ENCODE measurements at regions not wholly inside any gene's neighbourhood (a gene's known extent, or its start where the extent isn't known, plus 50 kb on each side); places are given as distances from the start of the nearest gene placed in this dataset.

DNA sequence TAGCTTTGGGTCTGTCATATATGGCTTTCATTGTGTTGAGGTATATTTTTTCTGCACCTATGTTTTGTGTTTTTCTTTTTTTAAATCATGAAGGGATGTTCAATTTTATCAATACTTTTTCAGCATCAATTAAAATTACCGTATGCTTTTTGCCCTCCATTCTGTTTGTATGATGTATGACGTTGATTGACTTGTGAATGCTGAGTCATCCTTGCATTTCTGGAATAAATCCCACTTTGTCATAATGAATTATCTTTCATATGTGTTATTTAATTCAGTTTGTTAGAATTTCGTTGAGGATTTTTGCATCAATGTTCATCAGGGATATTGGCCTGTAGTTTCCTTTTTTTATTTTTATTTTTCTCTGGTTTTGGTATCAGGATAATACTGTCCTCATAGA, 790.9 kb downstream of the TMEM182 start:
- Histone ChIP-seq H3K9ac (ENCODE audit: low read length) (no peak overlapping the region), H3K4me1 (ENCODE audit: control insufficient read depth, insufficient read depth, low read length) (no peaks in the 10 kb centered on the region), H3K4me3 (ENCODE audit: low read depth, low read length) (no peak overlapping the region), H3K9me3 (ENCODE audit: control insufficient read depth, insufficient read depth, low read depth, low read length) (no peaks in the 10 kb centered on the region; the same call in 1 of the 2 replicates), H3K36me3 (ENCODE audit: control insufficient read depth, insufficient read depth, low read length) (no peaks in the 10 kb centered on the region), H3K27me3 (ENCODE audit: control insufficient read depth, insufficient read depth, low read length) (no peaks in the 10 kb centered on the region), H3K27ac (ENCODE audit: low read depth, low read length) (no peak overlapping the region)

DNA sequence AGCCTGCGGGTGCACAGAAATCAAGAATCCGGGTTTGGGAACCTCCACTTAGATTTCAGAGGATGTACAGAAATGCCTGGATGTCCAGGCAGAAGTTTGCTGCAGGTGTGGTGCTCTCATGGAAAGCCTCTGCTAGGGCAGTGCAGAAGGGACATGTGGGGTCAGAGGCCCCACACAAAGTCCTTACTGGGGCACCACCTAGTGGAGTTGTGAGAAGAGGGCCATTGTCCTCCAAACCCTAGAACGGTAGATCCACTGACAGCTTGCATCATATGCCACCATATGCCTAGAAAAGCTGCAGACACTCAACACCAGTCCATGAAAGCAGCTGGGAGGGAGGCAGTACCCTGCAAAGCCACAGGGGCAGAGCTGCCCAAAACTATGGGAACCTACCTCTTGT, 833.0 kb downstream of the TMEM182 start:
- Histone ChIP-seq H3K27ac (ENCODE audit: low read depth, low read length) (no peak overlapping the region), H3K9me3 (ENCODE audit: control insufficient read depth, insufficient read depth, low read depth, low read length) (peaks cover 40% of the 10 kb centered on the region), H3K4me1 (ENCODE audit: control insufficient read depth, insufficient read depth, low read length) (no peaks in the 10 kb centered on the region), H3K9ac (ENCODE audit: low read length) (no peak overlapping the region), H3K4me3 (ENCODE audit: low read depth, low read length) (no peak overlapping the region), H3K36me3 (ENCODE audit: control insufficient read depth, insufficient read depth, low read length) (no peaks in the 10 kb centered on the region), H3K27me3 (ENCODE audit: control insufficient read depth, insufficient read depth, low read length) (no peaks in the 10 kb centered on the region)

DNA sequence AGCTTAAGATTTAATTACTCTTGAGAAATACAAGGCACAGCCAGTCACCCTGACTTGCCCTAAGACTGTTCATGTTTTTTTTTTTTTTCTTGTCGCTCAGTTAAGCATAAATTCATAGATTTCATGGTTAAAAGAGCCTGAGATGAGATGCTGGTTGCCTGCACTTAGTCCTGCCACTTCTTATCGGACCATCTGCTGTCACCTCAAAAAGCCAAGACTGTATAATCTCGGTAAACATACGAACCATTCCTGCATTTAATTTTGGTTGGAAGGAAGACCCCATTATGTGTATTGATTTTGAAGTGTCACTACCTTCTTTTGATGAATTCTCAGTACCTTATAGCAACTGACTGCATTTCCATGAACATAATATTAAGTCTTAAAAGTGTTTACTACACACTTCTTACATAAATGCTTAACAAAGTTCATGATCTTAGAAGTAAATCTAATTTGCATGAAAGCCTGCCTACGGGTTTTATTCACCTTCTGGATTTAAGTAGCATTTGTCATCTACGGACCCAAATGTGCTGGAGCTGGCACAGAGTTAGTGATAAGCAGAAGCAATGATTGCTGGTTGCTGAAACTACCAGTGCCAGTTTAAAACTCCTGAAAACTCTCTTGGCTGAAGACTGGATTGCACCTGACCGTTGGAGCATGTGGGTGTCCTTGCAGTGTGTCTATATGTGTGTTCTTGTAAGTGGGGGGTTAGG, 843.4 kb downstream of the TMEM182 start:
- Histone ChIP-seq H3K4me3 (ENCODE audit: low read depth, low read length) (no peak overlapping the region), H3K36me3 (ENCODE audit: control insufficient read depth, insufficient read depth, low read length) (no peaks in the 10 kb centered on the region), H3K9ac (ENCODE audit: low read length) (no peak overlapping the region), H3K9me3 (ENCODE audit: control insufficient read depth, insufficient read depth, low read depth, low read length) (peaks cover 17% of the 10 kb centered on the region), H3K27me3 (ENCODE audit: control insufficient read depth, insufficient read depth, low read length) (no peaks in the 10 kb centered on the region), H3K4me1 (ENCODE audit: control insufficient read depth, insufficient read depth, low read length) (no peaks in the 10 kb centered on the region), H3K27ac (ENCODE audit: low read depth, low read length) (no peak overlapping the region)

DNA sequence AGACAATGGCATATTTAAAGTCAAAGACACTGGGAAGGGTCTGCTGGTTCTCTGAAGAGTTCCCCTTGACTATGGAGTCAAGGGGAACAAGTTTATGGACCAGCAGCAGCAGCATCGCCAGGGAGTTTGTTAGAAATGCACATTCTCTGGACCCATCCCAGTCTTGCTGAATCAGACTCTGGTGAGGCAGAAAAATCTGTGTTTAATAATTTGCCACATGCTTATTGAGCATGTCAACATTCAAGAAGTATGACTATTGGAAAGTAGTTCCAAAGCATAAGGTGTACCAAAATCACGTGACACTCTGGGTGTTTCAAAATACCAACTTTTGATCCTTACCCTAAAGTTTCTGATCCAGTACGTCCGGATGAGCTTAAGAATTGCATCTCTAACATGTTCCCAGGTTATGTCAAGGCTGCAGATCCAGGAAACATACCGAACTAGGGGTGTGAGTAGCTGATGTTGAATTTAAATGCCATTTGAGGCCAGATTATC, 853.8 kb downstream of the TMEM182 start:
- Histone ChIP-seq H3K9ac (ENCODE audit: low read length) (no peak overlapping the region), H3K4me1 (ENCODE audit: control insufficient read depth, insufficient read depth, low read length) (no peaks in the 10 kb centered on the region), H3K27ac (ENCODE audit: low read depth, low read length) (no peak overlapping the region), H3K9me3 (ENCODE audit: control insufficient read depth, insufficient read depth, low read depth, low read length) (peaks cover 10% of the 10 kb centered on the region), H3K4me3 (ENCODE audit: low read depth, low read length) (no peak overlapping the region), H3K36me3 (ENCODE audit: control insufficient read depth, insufficient read depth, low read length) (no peaks in the 10 kb centered on the region), H3K27me3 (ENCODE audit: control insufficient read depth, insufficient read depth, low read length) (no peaks in the 10 kb centered on the region)

DNA sequence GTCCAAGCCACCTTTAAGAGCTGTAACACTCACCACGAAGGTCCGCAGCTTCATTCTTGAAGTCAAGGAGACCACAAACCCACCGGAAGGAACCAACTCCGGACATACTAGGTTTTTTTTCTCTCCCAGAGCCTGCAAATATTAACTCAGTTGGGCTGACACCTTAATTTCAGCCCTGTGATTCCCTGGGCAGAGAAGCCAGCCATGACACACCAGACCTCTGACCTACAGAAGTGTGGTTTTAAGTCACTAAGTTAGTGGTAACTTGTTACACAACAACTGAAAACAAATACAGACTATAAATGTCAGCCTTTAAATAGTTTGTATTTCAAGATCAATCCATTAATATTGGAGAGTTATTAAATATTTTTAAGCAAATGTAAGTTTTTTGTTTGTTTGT, 855.1 kb downstream of the TMEM182 start:
- Histone ChIP-seq H3K27me3 (ENCODE audit: control insufficient read depth, insufficient read depth, low read length) (no peaks in the 10 kb centered on the region), H3K9me3 (ENCODE audit: control insufficient read depth, insufficient read depth, low read depth, low read length) (peaks cover 15% of the 10 kb centered on the region), H3K36me3 (ENCODE audit: control insufficient read depth, insufficient read depth, low read length) (no peaks in the 10 kb centered on the region), H3K4me1 (ENCODE audit: control insufficient read depth, insufficient read depth, low read length) (no peaks in the 10 kb centered on the region), H3K27ac (ENCODE audit: low read depth, low read length) (no peak overlapping the region), H3K9ac (ENCODE audit: low read length) (no peak overlapping the region), H3K4me3 (ENCODE audit: low read depth, low read length) (no peak overlapping the region)

DNA sequence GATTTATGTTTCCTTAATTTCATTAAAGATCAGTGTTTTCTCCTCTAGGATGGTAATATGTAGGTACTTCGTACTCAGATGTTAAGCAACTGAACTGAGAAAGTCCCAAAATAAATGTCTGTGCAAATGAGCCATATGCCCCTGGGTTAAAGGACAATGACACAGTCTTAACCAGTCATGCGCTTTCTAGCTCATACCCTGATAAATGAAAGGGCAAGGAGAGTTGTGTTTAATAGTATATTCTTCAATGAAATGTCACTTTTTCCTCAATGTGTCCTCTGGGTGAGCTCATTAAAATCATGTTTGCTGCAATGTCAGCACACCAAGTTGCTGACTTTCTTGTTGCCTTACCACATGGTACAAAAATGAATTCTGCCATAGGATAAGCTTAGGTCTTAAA, 856.3 kb downstream of the TMEM182 start:
- Histone ChIP-seq H3K4me1 (ENCODE audit: control insufficient read depth, insufficient read depth, low read length) (no peaks in the 10 kb centered on the region), H3K4me3 (ENCODE audit: low read depth, low read length) (no peak overlapping the region), H3K27ac (ENCODE audit: low read depth, low read length) (no peak overlapping the region), H3K9ac (ENCODE audit: low read length) (no peak overlapping the region), H3K36me3 (ENCODE audit: control insufficient read depth, insufficient read depth, low read length) (no peaks in the 10 kb centered on the region), H3K9me3 (ENCODE audit: control insufficient read depth, insufficient read depth, low read depth, low read length) (peaks cover 18% of the 10 kb centered on the region), H3K27me3 (ENCODE audit: control insufficient read depth, insufficient read depth, low read length) (no peaks in the 10 kb centered on the region)

DNA sequence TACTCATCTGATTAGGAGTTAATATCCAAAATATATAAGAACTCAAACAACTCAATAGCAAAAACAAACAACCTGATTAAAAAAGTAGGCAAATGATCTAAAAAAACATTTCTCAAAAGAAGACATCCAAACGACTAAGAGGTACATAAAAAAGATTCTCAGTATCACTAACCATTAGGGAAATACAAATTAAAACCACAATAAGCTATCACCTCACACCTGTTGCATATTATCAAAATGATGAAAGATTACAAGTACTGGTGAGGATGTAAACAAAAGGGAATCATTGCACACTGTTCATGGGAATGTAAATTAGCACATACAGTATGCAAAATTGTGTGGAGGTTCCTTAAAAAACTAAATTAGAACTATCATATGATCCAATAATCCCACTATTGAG, 865.5 kb downstream of the TMEM182 start:
- Histone ChIP-seq H3K4me3 (ENCODE audit: low read depth, low read length) (no peak overlapping the region), H3K36me3 (ENCODE audit: control insufficient read depth, insufficient read depth, low read length) (no peaks in the 10 kb centered on the region), H3K27ac (ENCODE audit: low read depth, low read length) (no peak overlapping the region), H3K4me1 (ENCODE audit: control insufficient read depth, insufficient read depth, low read length) (no peaks in the 10 kb centered on the region), H3K9me3 (ENCODE audit: control insufficient read depth, insufficient read depth, low read depth, low read length) (peaks cover 7% of the 10 kb centered on the region), H3K9ac (ENCODE audit: low read length) (no peak overlapping the region), H3K27me3 (ENCODE audit: control insufficient read depth, insufficient read depth, low read length) (no peaks in the 10 kb centered on the region)

DNA sequence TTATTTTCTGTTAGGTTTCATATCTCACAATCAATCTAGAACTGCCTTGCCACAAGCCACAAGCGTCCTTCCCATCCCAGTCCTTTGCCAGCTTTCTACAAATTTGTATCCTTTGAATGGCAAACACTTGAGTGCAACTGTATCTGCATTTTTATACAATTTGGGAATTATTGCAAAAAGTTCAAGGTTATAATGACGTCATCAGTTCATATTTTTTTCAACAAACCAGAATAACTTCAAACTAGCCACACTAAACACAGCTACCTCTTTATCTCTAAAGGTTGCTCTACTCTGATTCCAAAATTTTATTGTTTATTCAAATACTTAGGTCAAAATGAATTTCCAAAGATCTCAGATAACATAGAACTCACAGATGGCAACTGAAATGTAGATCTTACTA, 877.1 kb downstream of the TMEM182 start:
- Histone ChIP-seq H3K4me1 (ENCODE audit: control insufficient read depth, insufficient read depth, low read length) (no peaks in the 10 kb centered on the region), H3K27ac (ENCODE audit: low read depth, low read length) (no peak overlapping the region), H3K27me3 (ENCODE audit: control insufficient read depth, insufficient read depth, low read length) (no peaks in the 10 kb centered on the region), H3K9ac (ENCODE audit: low read length) (no peak overlapping the region), H3K4me3 (ENCODE audit: low read depth, low read length) (no peak overlapping the region), H3K36me3 (ENCODE audit: control insufficient read depth, insufficient read depth, low read length) (no peaks in the 10 kb centered on the region), H3K9me3 (ENCODE audit: control insufficient read depth, insufficient read depth, low read depth, low read length) (no peaks in the 10 kb centered on the region)

DNA sequence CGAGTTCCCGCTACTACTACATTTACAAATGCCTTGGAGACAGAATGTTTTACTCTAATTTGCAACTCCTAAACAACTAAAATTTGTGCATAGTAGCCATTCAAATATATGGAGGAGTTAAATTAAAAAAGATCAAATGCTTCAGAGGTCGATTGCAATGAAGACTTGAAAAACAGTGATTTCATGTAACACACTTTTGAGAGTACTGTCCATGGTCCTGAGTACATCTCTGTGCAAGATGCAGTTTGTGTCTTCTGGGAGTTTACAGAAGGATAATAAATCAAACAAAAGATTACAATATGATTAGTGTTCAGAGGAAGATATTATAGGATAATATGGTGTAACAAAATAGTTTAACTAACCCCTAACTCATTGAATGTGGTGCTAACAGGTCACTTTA, 894.7 kb downstream of the TMEM182 start:
- H3K4me1 ChIP-seq (ENCODE audit: control insufficient read depth, insufficient read depth, low read length), result no peaks in the 10 kb centered on the region
- H3K9ac ChIP-seq (ENCODE audit: low read length), result no peak overlapping the region
- no peaks in the 10 kb centered on the region for H3K36me3 ChIP-seq (ENCODE audit: control insufficient read depth, insufficient read depth, low read length)
- H3K27ac ChIP-seq (ENCODE audit: low read depth, low read length), result no peak overlapping the region
- H3K27me3 ChIP-seq (ENCODE audit: control insufficient read depth, insufficient read depth, low read length), result no peaks in the 10 kb centered on the region
- H3K4me3 ChIP-seq (ENCODE audit: low read depth, low read length), result no peak overlapping the region
- no peaks in the 10 kb centered on the region for H3K9me3 ChIP-seq (ENCODE audit: control insufficient read depth, insufficient read depth, low read depth, low read length)

DNA sequence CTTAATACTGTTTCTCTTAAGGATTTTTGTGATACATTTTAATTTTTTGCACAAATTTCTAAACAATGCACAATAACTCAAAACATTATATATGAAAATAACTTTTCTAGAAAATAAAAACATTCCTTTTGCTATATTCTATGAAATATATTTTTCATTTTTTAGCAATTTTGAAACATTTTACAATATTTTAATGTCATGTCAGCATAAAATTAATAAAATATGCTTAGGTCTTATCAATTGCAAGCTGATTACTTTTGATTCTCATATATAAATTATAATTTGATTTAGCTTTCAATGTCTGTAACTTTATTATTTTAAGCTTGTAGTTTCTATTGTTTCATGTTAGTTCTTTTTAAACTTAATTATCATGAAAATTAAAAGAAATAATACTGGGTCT, 898.7 kb downstream of the TMEM182 start:
- Histone ChIP-seq H3K27ac (ENCODE audit: low read depth, low read length) (no peak overlapping the region), H3K9ac (ENCODE audit: low read length) (no peak overlapping the region), H3K4me3 (ENCODE audit: low read depth, low read length) (no peak overlapping the region), H3K36me3 (ENCODE audit: control insufficient read depth, insufficient read depth, low read length) (no peaks in the 10 kb centered on the region), H3K27me3 (ENCODE audit: control insufficient read depth, insufficient read depth, low read length) (no peaks in the 10 kb centered on the region), H3K9me3 (ENCODE audit: control insufficient read depth, insufficient read depth, low read depth, low read length) (no peaks in the 10 kb centered on the region), H3K4me1 (ENCODE audit: control insufficient read depth, insufficient read depth, low read length) (0 out of 2 replicates have a peak, but pooled peaks cover 6% of the 10 kb centered on the region)

DNA sequence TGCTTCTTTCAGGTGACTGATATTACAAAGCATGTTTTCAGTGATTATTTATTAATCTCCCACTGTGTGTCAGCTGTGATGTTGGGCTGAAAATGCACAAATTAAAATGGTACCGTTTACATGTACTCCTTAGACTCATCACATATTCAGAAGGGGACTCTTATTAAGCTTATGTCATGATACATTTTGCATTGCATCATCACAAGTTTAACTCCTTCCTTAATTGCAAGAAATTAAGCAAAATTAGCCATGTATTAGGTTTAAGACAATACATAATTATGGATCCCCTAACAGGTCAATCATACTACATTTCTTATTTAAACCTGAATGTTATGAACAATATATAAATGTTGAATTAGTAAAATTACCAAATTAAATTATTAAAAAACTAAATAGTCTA, 899.1 kb downstream of the TMEM182 start:
- no peaks in the 10 kb centered on the region for H3K27me3 ChIP-seq (ENCODE audit: control insufficient read depth, insufficient read depth, low read length)
- H3K4me1 ChIP-seq (ENCODE audit: control insufficient read depth, insufficient read depth, low read length), result 0 out of 2 replicates have a peak, but pooled peaks cover 6% of the 10 kb centered on the region
- no peak overlapping the region for H3K27ac ChIP-seq (ENCODE audit: low read depth, low read length)
- no peaks in the 10 kb centered on the region for H3K36me3 ChIP-seq (ENCODE audit: control insufficient read depth, insufficient read depth, low read length)
- no peak overlapping the region for H3K9ac ChIP-seq (ENCODE audit: low read length)
- H3K9me3 ChIP-seq (ENCODE audit: control insufficient read depth, insufficient read depth, low read depth, low read length), result no peaks in the 10 kb centered on the region
- no peak overlapping the region for H3K4me3 ChIP-seq (ENCODE audit: low read depth, low read length)
